Activated T-cell treated with anti-CD3 and anti-CD28 coated beads for 1 hour (primary cell): ENCODE measurements at regions not wholly inside any gene's neighbourhood (a gene's known extent, or its start where the extent isn't known, plus 50 kb on each side); places are given as distances from the start of the nearest gene placed in this dataset.

Experiments used
- DNase-seq: peaks from one replicate; pipeline ENCODE4 v3.0.0-alpha.2; 2020; ENCODE audit warnings: low read depth

GRCh38 chr4:17293901-17294300 lies 218.0 kb downstream of the QDPR start:
- no peak for DNase-seq

DNA sequence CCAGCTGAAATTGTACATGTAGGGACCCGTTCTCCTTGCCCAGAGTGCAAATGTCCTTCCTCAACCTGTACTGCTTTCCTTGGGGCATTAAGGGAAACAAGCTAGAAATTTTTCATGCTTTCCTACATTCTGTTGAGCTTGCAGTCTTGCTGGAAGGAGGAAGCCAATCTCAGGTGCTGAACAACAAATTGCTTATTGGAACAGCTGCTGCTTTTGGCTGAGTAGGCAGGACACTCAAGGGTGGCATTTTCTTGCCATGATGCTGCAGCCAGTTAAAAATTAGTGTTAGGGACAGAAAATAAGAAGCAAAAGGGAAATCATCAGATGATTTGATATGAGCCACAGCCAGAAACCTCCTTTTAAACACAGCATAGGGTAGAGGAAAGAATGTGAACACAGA lies 223.7 kb downstream of the QDPR start:
- DNase-seq: no peak

DNA sequence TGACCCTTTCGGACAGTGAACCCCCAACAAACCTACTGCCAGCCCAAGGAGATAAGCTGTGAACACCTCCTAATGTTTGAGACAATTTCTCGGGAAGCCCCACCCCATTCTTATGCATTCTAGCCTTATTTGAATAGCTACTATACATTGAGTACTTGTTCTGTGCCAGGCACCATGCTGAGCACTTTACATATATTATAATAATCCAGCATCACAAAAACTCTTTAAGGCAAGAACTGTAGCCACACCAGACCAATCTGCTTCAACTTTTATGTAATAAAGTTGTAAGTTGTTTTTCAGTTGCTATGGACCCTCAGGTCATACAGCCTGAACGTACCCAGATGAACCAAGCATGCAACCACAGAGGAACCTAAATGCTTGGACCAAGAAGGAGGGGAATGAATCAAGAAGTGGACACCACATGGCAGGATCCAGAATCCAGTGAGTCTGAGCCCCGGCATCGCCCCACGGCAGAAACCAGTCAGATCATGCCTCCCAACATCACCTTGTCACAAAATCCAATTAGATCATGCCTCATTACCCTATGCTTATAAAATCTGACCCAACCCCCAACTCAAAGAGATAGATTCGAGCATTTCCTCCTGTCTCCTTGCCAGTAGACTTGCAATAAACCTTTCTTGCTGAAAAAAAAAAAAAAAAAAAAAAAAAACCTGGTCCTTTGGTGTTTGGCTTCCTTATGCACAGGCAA lies 225.0 kb downstream of the QDPR start:
- no peak for DNase-seq

DNA sequence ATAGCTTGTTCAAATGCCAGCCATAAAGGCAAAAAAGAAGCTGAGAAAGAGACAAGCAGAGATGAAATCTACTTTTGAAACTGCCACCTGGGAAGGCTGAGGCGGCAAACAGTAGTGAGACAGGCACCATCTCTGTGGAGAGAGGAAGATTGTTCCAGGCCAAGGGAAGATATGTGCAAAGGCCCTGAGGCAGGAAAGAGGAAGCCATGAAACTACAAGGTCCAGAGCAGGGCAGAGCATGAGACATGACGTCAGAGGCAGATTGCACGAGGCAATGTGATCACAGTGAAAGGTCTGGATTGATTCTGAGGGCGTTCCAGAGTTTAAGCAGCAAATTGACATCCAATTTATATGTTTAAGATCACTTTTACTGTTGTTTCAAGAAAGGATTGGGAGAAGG lies 226.1 kb downstream of the QDPR start:
- no peak for DNase-seq

- no peak for DNase-seq
These were observed 227.3 kb downstream of the QDPR start for GRCh38 chr4:17284323-17285175.

DNA sequence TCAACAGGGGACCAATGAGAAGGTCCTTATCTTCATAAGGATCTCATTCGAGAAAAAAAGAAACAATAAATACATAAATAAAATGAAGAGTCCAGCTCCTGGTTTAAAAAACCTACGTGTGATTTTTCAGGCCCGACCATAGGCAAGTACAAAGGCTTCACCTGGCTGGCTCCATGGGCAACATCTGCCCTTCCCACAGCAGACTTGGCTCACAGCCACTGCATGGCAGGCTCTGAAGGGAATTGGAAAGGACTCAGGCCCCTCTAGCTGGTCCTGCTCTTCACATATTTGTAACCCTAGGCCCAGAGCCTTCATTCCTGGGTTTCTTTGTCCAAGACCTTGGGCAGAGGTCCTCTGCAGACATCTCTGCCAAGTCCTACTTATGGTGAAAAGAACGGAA lies 228.1 kb downstream of the QDPR start:
- DNase-seq: no peak

DNA sequence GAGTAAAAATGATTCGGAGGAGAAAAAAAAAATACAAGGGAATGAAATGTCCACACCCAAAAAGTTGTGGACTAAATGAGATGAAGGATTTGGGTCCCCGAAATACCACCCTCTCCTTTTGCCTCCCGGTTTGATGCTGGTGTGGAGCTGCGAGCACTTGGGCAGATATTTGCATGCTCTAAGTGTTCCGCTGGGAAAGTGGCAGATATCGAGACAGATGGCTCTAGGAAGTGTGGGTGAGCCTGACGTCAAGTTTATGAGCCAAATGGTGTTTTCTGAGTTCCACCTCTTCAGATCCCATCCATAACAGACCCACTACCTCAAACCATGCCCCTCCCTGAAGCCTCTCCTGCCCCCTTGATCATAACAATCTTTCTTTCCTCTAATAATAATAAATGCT lies 228.6 kb downstream of the QDPR start:
- DNase-seq: no peak

GRCh38 chr4:17280261-17281018 lies 231.4 kb downstream of the QDPR start:
- DNase-seq: no peak

GRCh38 chr4:17276776-17277175 lies 235.1 kb downstream of the QDPR start:
- DNase-seq: no peak

DNA sequence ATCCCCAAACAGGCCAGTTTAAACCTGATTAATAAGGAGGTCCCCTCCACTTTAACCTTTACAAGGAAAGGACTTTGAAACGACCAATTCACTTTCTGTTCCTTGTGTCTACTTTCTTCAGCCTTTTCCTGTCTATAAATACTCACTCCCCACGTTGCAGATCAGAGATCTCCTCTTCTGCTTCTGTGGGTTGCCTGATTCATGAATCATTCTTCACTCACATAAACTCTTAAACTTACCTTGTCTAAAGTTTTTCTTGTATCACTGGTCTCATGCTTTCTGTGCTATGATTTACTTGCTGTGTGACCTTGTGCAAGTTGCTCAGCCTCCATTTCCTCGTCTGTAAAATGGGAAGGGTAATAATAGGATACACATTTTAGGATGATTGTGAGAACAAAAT lies 236.1 kb downstream of the QDPR start:
- no peak for DNase-seq

DNA sequence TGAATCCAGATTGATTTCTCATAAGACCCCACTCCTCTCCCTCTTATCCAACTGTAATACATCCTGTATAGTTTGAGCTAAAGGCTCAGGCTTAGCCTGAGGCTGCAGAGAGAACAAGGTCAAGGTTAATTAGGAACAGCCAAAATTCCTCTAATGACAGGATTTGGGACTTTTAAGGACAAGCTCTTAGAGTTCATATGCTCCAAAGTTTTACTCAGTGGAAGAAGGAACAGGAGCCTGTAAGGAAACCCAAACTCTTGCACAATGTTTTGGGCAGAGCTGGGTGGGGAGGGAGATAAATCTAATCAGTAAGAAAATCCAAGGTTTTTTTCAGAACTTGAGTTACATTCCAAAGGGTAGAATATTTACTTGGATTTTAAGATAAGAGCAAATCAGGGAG lies 238.8 kb downstream of the QDPR start:
- no peak for DNase-seq

- DNase-seq: no peak
These were observed 239.7 kb downstream of the QDPR start for GRCh38 chr4:17272154-17272553.

DNA sequence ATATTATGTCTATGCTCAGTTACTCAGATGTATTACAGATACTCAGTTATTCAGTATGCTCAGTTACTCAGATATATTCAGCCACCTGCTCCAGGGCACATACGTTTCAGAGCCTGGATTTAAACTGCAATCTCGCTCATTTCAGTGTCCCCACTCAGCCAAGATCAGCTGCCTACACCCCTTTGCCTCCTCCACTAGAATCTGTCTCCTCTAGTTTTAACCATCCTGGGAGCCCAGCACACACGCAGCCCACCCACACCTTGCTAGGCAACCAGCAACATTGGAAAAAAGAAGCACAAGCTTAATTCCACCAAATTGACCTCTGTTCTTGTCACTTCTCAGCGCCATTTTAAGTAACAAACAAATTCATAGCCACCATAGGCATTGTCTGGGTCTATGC lies 246.2 kb downstream of the QDPR start:
- no peak for DNase-seq

GRCh38 chr4:17265139-17265538 lies 246.8 kb downstream of the QDPR start:
- no peak for DNase-seq

GRCh38 chr4:17260166-17260907 lies 251.6 kb downstream of the QDPR start:
- DNase-seq: no peak

DNA sequence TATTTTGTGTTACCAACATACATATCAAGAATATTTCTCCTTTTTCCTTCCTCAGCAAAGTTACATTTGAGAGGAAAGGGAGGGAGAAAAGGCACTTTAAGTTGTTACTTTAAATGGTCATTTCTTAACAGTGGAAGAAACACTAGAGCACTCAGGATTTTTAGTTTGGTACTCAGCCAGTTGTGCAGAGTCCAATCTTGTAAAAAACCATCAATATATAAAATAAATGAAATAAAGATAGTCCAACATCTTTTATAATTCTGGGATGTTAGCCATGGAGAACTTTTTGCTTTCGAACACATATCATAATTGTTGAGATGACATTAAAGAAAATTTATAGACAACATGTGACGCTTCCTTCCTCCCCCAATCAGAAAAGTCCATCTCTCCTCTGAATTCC lies 253.8 kb downstream of the QDPR start:
- DNase-seq: no peak

DNA sequence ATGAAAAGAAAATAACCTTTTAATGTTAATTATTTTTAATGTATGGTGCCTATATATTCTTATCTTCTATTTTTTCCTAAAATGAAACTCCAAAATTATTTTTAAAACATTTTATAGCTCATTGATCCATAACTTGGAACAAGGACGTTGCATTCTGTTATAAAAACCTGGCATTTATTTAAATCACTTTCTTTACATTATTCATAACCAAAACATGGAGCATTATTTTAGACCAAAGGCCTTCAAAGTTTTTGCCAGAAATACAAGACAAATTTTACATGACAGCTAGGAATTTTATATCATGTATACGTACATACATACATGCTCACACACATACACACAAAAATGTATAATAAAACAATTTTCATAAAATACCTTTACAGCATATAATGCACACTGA lies 259.8 kb downstream of the QDPR start:
- no peak for DNase-seq

- DNase-seq: no peak
These were observed 260.8 kb downstream of the QDPR start for GRCh38 chr4:17251101-17251500.

- no peak for DNase-seq
These were observed 261.3 kb downstream of the QDPR start for GRCh38 chr4:17250591-17250990.

DNA sequence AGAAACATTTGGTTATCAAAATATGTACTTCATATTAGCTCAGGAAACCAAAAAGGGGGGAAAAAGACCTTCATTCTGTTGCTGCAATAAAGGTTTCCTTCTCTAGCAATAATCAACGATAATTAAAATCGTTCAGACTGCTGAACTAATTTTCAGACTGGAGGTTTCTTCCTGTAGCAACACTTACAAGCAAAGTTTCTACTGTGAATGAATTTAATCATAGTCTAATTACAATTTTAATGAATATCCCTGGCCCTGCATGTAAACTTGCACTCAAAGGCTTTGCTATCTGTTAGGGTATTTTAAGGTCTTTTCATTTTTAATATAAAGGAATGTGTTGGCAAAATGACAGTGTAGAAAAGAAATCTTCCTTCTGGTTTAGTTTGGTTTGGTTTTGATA lies 265.2 kb downstream of the QDPR start:
- no peak for DNase-seq

DNA sequence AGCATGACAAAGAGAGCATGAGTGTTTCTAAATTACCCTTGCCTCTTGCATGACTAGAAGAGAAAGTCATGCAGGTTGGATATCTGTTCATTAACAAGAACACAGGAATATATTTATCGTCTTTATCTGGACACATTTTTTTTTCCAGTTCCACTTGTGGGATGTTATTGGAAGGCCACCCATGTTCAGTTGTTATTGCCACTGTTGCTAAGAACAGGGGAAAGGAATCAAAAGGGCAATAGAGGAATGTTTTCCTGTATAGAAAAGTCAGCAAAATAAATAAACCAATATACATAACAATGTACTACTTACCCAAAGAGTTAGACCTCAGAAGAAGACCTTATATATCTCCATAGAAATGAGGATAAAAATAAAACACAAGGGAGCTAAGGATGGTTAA lies 270.1 kb downstream of the QDPR start:
- DNase-seq: no peak

- no peak for DNase-seq
These were observed 273.3 kb downstream of the QDPR start for GRCh38 chr4:17238633-17239032.
